Right cardiac atrium (tissue), 5 donors: ENCODE measurements at regions not wholly inside any gene's neighbourhood (a gene's known extent, or its start where the extent isn't known, plus 50 kb on each side); places are given as distances from the start of the nearest gene placed in this dataset.
A peak's percentile ranks its signal among the peaks of the same experiment; 100 is the strongest.

Source experiments
- ATAC-seq, 2 donors: fragments of 200-7000 bp; cut with Tn5 transposase; one replicate each; pipeline versions ENCODE4 v1.8.0 to v1.9.1; 2020; ENCODE audit warnings: moderate library complexity in 2 of 2, mild to moderate bottlenecking in 1 of 2
- DNase-seq, 3 donors: peaks; one replicate each; pipeline ENCODE4 v3.0.0-alpha.2; 2020
- H3K27ac ChIP-seq: one replicate; pipeline ENCODE4 v1.5.1; 2013; ENCODE audit warnings: mild to moderate bottlenecking, low read length, control low read depth, moderate library complexity
- H3K27me3 ChIP-seq: one replicate; pipeline ENCODE4 v1.6.1; 2013; ENCODE audit not compliant: control insufficient read depth, insufficient read depth
- H3K4me1 ChIP-seq: one replicate; pipeline ENCODE4 v1.6.1; 2013; ENCODE audit warnings: low read length; ENCODE audit not compliant: control insufficient read depth, insufficient read depth
- H3K4me3 ChIP-seq: one replicate; pipeline ENCODE4 v1.5.1; 2013; ENCODE audit warnings: low read length, control low read depth
- H3K9me3 ChIP-seq: one replicate; pipeline ENCODE4 v1.6.1; 2013; ENCODE audit warnings: low read length; ENCODE audit not compliant: control insufficient read depth
- WGBS: extraction: QIAGEN DNeasy Blood & Tissue Kit; methylation state at CpG from one replicate; pipeline ENCODE4 v1.1.7; 2013; 5-methylcytosine and 5-hydroxymethylcytosine counted together
- intact Hi-C, 4 donors: fragments of 100-400 bp; cut with DNase I; formaldehyde crosslinking; loops; one replicate each; pipeline versions ENCODE4 v1.11.0 to v1.14.0; 2022 to 2023
- donor health status: healthy with polysubstance abuse.
- donor health status: DM: no; HTN: yes; CAD: no.
- donor health status: DM: no; HTN: no; CAD: no.
- donor health status: DM: no; HTN: yes; CAD: no; lungs with severe emphysema.
- donor health status: DM: yes; HTN: yes; CAD: no.

GRCh38 chr16:51328733-51329132 lies 177.7 kb upstream of the SALL1 start:
- H3K4me3 ChIP-seq = no peak overlapping the region

DNA sequence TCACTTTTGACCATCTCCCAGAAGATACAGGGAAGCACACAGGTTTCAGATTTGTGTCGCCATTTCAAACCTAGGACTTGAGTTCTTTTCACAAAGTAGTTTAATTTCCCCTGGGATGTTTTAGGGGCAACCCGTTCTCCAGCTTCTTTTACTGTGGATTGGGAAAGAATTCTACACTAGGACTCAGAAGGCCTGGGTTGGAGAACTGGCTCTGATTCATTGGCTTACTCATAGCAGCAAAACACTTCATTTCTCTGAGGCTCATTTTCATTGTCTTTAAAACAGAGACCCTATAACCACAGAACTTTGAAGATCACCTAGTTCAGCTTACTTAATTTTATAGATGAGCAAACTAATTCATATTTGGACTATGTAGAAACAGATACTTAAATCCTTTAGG lies 175.9 kb upstream of the SALL1 start:
- Histone ChIP-seq H3K27me3 (peaks cover 2% of the 10 kb centered on the region), H3K4me3 (no peak overlapping the region), H3K9me3 (no peaks in the 10 kb centered on the region), H3K4me1 (no peaks in the 10 kb centered on the region), H3K27ac (no peak overlapping the region)
- ATAC-seq (no peak), DNase-seq (no peak)
- 62% methylated on average over 2 of the region's 2 CpGs for WGBS
- intact Hi-C loops = no loop called here

More at GRCh38 chr16:51328733-51329132, 177.7 kb upstream of the SALL1 start:
- Histone ChIP-seq H3K4me1 (no peaks in the 10 kb centered on the region), H3K27ac (no peak overlapping the region), H3K27me3 (peaks cover 2% of the 10 kb centered on the region), H3K9me3 (no peaks in the 10 kb centered on the region)
- ATAC-seq (no peak), DNase-seq (no peak)
- WGBS = 44% methylated on average over 7 of the region's 7 CpGs
- intact Hi-C loops = no loop called here

DNA sequence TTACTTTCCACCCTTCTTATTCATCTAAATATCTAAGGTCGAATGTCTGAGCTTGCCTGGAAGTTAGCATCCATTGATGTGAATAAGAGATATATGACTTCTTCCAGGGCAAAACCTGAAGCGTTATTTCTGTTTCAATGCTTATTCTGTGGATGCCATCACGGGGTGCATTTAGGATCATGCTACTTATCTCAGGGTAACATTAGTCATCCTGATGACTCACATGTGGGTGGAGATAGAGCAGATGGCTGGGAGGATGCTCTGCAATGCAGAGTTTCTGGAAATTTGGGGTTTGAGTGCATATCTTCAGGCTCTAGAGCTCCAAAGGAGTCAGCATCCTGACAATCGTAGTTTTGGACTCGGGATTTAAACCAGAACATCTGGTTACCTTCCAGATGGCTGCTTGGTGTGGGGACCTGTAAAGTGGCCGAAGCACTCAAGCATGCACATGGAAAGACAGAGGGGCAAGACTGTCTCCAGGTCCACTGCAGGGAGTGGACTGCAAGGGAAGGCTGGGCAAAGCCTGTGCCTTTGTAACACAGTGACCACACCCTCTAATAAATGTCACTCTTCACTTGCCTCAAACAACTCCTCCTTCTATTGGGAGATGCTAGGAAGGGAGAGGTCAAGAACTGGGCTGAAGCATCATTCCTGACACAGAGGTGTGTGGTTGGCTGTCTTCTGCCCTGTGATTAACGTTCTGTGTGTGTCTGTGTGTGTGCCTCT lies 175.2 kb upstream of the SALL1 start:
- WGBS = 46% methylated on average over 7 of the region's 7 CpGs
- Histone ChIP-seq H3K27ac (no peak overlapping the region), H3K9me3 (no peaks in the 10 kb centered on the region), H3K4me3 (no peak overlapping the region), H3K4me1 (no peaks in the 10 kb centered on the region), H3K27me3 (peaks cover 2% of the 10 kb centered on the region)
- peak in 1 of 2 donors; percentile 32 for ATAC-seq
- DNase-seq = no peak
- intact Hi-C loops = no loop called here

- intact Hi-C loops = no loop called here
- no peak overlapping the region for H3K4me3 ChIP-seq
- H3K27ac ChIP-seq = no peak overlapping the region
- WGBS = 65% methylated on average over 5 of the region's 5 CpGs
- H3K27me3 ChIP-seq = peaks cover 2% of the 10 kb centered on the region
- H3K9me3 ChIP-seq = no peaks in the 10 kb centered on the region
- no peak for DNase-seq
- no peak for ATAC-seq
- H3K4me1 ChIP-seq = no peaks in the 10 kb centered on the region
These were observed 170.2 kb upstream of the SALL1 start for GRCh38 chr16:51321251-51321650.

DNA sequence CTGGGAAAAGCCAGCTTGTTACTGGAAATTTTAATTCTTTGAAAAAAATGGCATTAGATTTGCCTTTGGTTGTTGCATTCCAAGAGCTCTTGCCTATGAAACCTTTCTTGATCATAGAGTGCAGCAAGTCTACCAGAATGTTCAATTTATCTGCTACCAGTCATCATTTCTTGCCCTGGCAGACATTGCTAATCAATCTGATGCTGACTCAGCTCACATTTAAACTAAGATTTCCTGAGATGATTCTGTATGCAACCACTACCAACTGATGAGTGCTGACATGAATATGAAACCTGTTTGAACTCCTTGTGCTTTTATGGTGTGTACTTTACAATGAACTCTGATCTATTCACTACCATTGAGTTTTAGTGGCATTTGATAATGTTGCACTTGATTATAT lies 166.5 kb upstream of the SALL1 start:
- Histone ChIP-seq H3K9me3 (no peaks in the 10 kb centered on the region), H3K4me1 (no peaks in the 10 kb centered on the region), H3K27me3 (no peaks in the 10 kb centered on the region), H3K4me3 (no peak overlapping the region), H3K27ac (no peak overlapping the region)
- DNase-seq (no peak), ATAC-seq (no peak)
- intact Hi-C loops = no loop called here

- no peak overlapping the region for H3K4me3 ChIP-seq
- H3K27me3 ChIP-seq = no peaks in the 10 kb centered on the region
- 69% methylated on average over 2 of the region's 2 CpGs for WGBS
- H3K27ac ChIP-seq = no peak overlapping the region
- intact Hi-C loops = no loop called here
- ATAC-seq = no peak
- no peak for DNase-seq
- no peaks in the 10 kb centered on the region for H3K4me1 ChIP-seq
- no peaks in the 10 kb centered on the region for H3K9me3 ChIP-seq
These were observed 162.1 kb upstream of the SALL1 start for GRCh38 chr16:51313198-51313597.

DNA sequence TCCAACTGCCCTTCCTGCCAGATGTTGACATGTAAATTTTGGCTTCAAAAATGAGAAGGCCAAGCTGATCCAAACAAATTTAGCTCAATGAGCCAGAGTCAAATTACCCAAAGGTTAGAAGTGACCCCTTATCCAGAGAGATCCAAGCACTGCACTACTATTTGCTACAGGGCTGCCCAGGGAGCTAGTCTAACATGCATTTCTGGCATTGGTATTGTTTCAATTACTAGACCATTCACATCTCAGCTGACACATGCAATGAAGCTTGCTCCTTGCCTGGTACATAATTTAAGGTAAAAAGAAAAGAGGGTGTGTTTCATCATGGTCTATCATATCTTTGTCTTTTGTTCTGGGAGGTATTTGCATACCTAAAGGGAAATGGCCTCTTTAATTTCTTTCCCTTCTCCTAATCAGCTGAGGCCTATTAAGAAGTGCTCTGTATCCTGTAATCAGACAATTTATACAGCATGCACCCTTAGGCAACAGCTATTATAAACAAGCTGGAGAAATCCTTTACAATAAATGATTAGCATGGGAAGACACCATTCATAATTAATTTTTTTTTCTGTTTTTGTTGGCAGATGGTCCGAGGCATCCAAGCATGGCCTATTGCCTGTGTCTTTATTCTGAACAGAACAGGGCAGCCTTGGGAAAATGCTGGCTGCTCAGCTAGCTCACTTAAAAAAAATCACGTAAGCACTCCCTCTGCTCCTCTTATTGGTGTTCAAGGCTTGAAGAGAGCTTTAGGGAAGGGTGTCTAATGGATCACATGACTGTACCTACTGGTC lies 161.5 kb upstream of the SALL1 start:
- DNase-seq = no peak
- intact Hi-C loops = no loop called here
- no peak for ATAC-seq
- Histone ChIP-seq H3K4me3 (no peak overlapping the region), H3K27ac (no peak overlapping the region), H3K27me3 (no peaks in the 10 kb centered on the region), H3K9me3 (no peaks in the 10 kb centered on the region), H3K4me1 (no peaks in the 10 kb centered on the region)
- 56% methylated on average over 2 of the region's 2 CpGs for WGBS

DNA sequence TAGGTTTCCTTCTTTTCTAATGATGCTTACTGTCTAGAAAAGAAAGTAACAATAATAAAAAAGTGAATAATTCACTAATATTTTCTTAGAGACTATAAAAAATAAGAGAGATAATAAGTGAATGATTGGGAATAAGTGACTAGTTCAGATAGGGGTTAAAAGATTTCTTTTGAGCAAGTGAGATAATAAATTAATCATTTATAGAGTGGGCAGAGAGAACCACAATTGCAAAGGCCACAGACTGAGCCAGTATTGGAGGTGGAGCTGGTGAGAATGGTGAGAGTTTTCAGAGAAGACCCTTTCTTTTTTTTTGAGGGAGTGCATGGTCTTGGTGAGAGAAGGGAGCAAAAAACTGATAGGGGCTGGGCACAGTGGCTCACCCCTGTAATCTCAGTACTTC lies 159.1 kb upstream of the SALL1 start:
- DNase-seq = no peak
- Histone ChIP-seq H3K4me1 (no peaks in the 10 kb centered on the region), H3K27me3 (no peaks in the 10 kb centered on the region), H3K27ac (no peak overlapping the region), H3K4me3 (no peak overlapping the region), H3K9me3 (no peaks in the 10 kb centered on the region)
- intact Hi-C loops = no loop called here
- ATAC-seq = no peak

- no peaks in the 10 kb centered on the region for H3K9me3 ChIP-seq
- H3K27ac ChIP-seq = no peak overlapping the region
- H3K4me1 ChIP-seq = no peaks in the 10 kb centered on the region
- DNase-seq = no peak
- no peak for ATAC-seq
- WGBS = 77% methylated on average over 4 of the region's 4 CpGs
- no peak overlapping the region for H3K4me3 ChIP-seq
- no peaks in the 10 kb centered on the region for H3K27me3 ChIP-seq
- intact Hi-C loops = no loop called here
These were observed 156.0 kb upstream of the SALL1 start for GRCh38 chr16:51306886-51307595.

DNA sequence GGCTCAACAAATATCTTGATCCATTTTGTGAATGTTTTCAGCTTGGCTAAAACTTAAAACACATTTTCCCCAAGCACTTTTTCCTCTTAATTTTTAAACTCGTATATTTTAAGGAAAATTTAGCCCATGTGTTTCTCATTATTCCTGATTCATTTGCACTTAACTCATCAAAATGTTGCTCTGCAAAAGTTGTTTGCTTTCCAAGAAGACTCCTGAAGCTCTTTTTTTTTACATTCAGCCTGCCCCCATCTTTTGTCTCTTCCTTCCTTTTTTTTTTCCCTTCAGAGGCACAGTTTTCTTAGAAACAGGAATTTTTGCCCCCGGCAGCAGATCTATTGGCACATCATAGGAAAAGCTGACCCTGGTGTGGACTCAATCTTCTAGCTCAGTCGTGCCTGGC lies 155.0 kb upstream of the SALL1 start:
- DNase-seq = no peak
- 55% methylated on average over 3 of the region's 3 CpGs for WGBS
- Histone ChIP-seq H3K4me3 (no peak overlapping the region), H3K9me3 (no peaks in the 10 kb centered on the region), H3K27ac (no peak overlapping the region), H3K27me3 (no peaks in the 10 kb centered on the region), H3K4me1 (no peaks in the 10 kb centered on the region)
- ATAC-seq = no peak
- intact Hi-C loops = no loop called here

DNA sequence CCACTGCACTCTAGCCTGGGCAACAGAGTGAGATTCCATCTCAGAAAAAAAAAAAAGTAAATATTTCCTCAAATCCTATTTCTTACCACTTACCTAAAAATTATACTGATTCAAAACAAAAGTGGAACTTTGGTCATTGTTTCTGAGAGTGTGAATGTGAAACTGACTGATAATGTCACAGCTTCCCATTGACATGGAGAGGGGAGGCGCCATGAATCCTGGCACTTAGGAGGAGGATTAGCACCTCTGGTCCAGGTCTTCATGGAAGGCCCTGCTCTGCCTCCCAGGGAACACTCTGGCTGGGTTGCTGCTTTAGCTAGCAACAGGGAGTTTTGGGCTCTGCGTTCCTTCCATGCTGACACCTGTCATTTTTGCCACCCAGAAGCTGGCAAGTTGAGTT lies 154.3 kb upstream of the SALL1 start:
- DNase-seq (no peak), ATAC-seq (no peak)
- Histone ChIP-seq H3K4me3 (no peak overlapping the region), H3K9me3 (no peaks in the 10 kb centered on the region), H3K27ac (no peak overlapping the region), H3K27me3 (no peaks in the 10 kb centered on the region), H3K4me1 (no peaks in the 10 kb centered on the region)
- 82% methylated on average over 2 of the region's 2 CpGs for WGBS
- intact Hi-C loops = no loop called here
